Keratinocyte (primary cell): ENCODE measurements at regions not wholly inside any gene's neighbourhood (a gene's known extent, or its start where the extent isn't known, plus 50 kb on each side); places are given as distances from the start of the nearest gene placed in this dataset.

Source experiments
- DNase-seq: peaks from one replicate; pipeline ENCODE4 v3.0.0-alpha.2; 2011; ENCODE audit warnings: low read depth, missing footprints, low spot score
- FAIRE-seq: peaks from 2 replicates; lab custom pipeline; 2011; peaks lifted over from hg19 to GRCh38; lab: Jason Lieb, UNC
- H2AFZ ChIP-seq: 2 replicates; pipeline ENCODE4 v1.6.0; 2012; ENCODE audit warnings: low read length, control low read depth, inconsistent platforms; ENCODE audit not compliant: control insufficient read depth
- H3K27ac ChIP-seq: 2 replicates; pipeline ENCODE4 v1.5.1; 2011; ENCODE audit warnings: low read length; ENCODE audit not compliant: control insufficient read depth, insufficient read depth
- H3K27me3 ChIP-seq: 3 replicates; pipeline ENCODE4 v1.6.0; 2011; ENCODE audit warnings: low read length; ENCODE audit not compliant: control insufficient read depth, insufficient read depth; ENCODE audit errors: extremely low read depth
- H3K36me3 ChIP-seq, 2 experiments: 2 replicates in 1 of 2; 3 replicates in 1 of 2; pipeline ENCODE4 v1.5.1; 2011; ENCODE audit warnings: low read length in 2 of 2, mild to moderate bottlenecking in 1 of 2; ENCODE audit not compliant: control insufficient read depth in 2 of 2, insufficient read depth in 2 of 2; ENCODE audit errors: extremely low read depth in 1 of 2
- H3K4me1 ChIP-seq: 3 replicates; pipeline ENCODE4 v1.5.1; 2011; ENCODE audit warnings: low read length; ENCODE audit not compliant: control insufficient read depth, insufficient read depth; ENCODE audit errors: extremely low read depth
- H3K4me2 ChIP-seq: 3 replicates; pipeline ENCODE4 v1.6.0; 2011; ENCODE audit warnings: low read depth, low read length; ENCODE audit not compliant: control insufficient read depth, insufficient read depth; ENCODE audit errors: extremely low read depth
- H3K4me3 ChIP-seq, 3 experiments: fragments of 200-600 bp in 1 of 3; sonication (generic) in 1 of 3; 2 replicates in 2 of 3; 3 replicates in 1 of 3; pipeline ENCODE4 v1.5.1; 2011 to 2016; ENCODE audit warnings: low read length in 3 of 3, mild to moderate bottlenecking in 3 of 3, control low read depth in 2 of 3, inconsistent platforms in 1 of 3, low read depth in 1 of 3, mixed read lengths in 1 of 3, mixed run types in 1 of 3, moderate library complexity in 1 of 3; ENCODE audit not compliant: control insufficient read depth in 2 of 3, insufficient read depth in 2 of 3; ENCODE audit errors: extremely low read depth in 1 of 3
- H3K79me2 ChIP-seq: 2 replicates; pipeline ENCODE4 v1.6.0; 2012; ENCODE audit warnings: low read length; ENCODE audit not compliant: control insufficient read depth, insufficient read depth
- H3K9ac ChIP-seq: 3 replicates; pipeline ENCODE4 v1.6.0; 2011; ENCODE audit warnings: low read length; ENCODE audit not compliant: control insufficient read depth, insufficient read depth; ENCODE audit errors: extremely low read depth
- H3K9me1 ChIP-seq: 3 replicates; pipeline ENCODE4 v1.6.0; 2011; ENCODE audit warnings: low read length; ENCODE audit not compliant: control insufficient read depth, insufficient read depth; ENCODE audit errors: extremely low read depth
- H3K9me3 ChIP-seq: 2 replicates; pipeline ENCODE4 v1.5.1; 2012; ENCODE audit warnings: low read depth, low read length; ENCODE audit not compliant: control insufficient read depth
- H4K20me1 ChIP-seq: 3 replicates; pipeline ENCODE4 v1.6.0; 2011; ENCODE audit warnings: low read length; ENCODE audit not compliant: control insufficient read depth, insufficient read depth; ENCODE audit errors: extremely low read depth
- EZH2 ChIP-seq: IDR thresholded peaks from one replicate; pipeline ENCODE4 v1.6.1; 2012; ENCODE audit warnings: inconsistent platforms, mild to moderate bottlenecking, low read length, moderate library complexity
- dilution Hi-C: fragments of 300-500 bp; cut with MboI; formaldehyde crosslinking; loops from one replicate; pipeline ENCODE4 v1.7.0; 2020; ENCODE audit warnings: low sequenced_read_pairs; ENCODE audit not compliant: extremely low pct_ligation_motif_present
- TF ChIP-seq, protein P1 (sequence below), 3 experiments: IDR thresholded peaks in 1 of 3; conservative IDR thresholded peaks in 1 of 3; optimal IDR thresholded peaks in 1 of 3; 2 replicates in 2 of 3; 3 replicates in 1 of 3; pipeline versions ENCODE3 to v1.5.1; 2011; ENCODE audit warnings: low read length in 3 of 3, mild to moderate bottlenecking in 3 of 3, moderate library complexity in 2 of 3, control low read depth in 1 of 3, inconsistent platforms in 1 of 3; ENCODE audit not compliant: insufficient read depth in 2 of 3; ENCODE audit errors: extremely low read depth in 1 of 3

DNA sequence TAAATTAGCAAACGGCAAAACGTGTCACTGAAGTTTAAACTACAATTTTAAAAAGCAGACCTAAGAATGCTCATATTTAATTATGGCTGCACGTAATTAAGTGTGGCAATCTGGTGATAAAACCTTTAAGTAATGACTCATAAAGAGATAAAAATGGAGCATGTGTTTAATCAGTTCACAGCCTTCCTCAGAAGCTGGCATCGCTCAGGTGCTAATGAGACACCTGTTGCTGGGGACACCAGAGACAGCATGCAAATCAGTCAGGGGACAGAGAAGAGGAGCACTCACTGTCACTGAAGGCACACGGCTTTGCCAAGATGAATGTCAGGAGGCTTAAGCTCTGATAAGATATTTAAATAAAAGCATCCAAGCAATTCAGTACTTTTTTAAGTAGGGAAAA is 840.3 kb downstream of the GALC start:
- no peak overlapping the region for H3K4me3 ChIP-seq
- H3K79me2 ChIP-seq, result no peaks in the 10 kb centered on the region
- no peak overlapping the region for H3K9ac ChIP-seq
- H3K36me3 ChIP-seq, result no peaks in the 10 kb centered on the region
- DNase-seq (no peak), FAIRE-seq (no peak)
- no peak overlapping the region for H3K4me2 ChIP-seq
- H3K9me3 ChIP-seq, result no peaks in the 10 kb centered on the region
- no peaks in the 10 kb centered on the region for H3K9me1 ChIP-seq
- TF ChIP-seq, protein P1, sequence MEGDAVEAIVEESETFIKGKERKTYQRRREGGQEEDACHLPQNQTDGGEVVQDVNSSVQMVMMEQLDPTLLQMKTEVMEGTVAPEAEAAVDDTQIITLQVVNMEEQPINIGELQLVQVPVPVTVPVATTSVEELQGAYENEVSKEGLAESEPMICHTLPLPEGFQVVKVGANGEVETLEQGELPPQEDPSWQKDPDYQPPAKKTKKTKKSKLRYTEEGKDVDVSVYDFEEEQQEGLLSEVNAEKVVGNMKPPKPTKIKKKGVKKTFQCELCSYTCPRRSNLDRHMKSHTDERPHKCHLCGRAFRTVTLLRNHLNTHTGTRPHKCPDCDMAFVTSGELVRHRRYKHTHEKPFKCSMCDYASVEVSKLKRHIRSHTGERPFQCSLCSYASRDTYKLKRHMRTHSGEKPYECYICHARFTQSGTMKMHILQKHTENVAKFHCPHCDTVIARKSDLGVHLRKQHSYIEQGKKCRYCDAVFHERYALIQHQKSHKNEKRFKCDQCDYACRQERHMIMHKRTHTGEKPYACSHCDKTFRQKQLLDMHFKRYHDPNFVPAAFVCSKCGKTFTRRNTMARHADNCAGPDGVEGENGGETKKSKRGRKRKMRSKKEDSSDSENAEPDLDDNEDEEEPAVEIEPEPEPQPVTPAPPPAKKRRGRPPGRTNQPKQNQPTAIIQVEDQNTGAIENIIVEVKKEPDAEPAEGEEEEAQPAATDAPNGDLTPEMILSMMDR (optimal IDR thresholded peaks at IDR 0.05 in 1 of 3, IDR thresholded peaks at IDR 0.05 in 1 of 3, conservative IDR thresholded peaks at IDR 0.05 in 1 of 3; ENCODE audit: extremely low read depth in 1 of 3, insufficient read depth in 2 of 3, low read length in 3 of 3), result no peak
- no peak for TF ChIP-seq EZH2
- no peak overlapping the region for H3K27ac ChIP-seq
- H4K20me1 ChIP-seq, result no peaks in the 10 kb centered on the region
- H3K27me3 ChIP-seq, result no peaks in the 10 kb centered on the region
- dilution Hi-C loops, result no loop called here
- H3K4me1 ChIP-seq, result no peaks in the 10 kb centered on the region
- no peak overlapping the region for H2AFZ ChIP-seq

DNA sequence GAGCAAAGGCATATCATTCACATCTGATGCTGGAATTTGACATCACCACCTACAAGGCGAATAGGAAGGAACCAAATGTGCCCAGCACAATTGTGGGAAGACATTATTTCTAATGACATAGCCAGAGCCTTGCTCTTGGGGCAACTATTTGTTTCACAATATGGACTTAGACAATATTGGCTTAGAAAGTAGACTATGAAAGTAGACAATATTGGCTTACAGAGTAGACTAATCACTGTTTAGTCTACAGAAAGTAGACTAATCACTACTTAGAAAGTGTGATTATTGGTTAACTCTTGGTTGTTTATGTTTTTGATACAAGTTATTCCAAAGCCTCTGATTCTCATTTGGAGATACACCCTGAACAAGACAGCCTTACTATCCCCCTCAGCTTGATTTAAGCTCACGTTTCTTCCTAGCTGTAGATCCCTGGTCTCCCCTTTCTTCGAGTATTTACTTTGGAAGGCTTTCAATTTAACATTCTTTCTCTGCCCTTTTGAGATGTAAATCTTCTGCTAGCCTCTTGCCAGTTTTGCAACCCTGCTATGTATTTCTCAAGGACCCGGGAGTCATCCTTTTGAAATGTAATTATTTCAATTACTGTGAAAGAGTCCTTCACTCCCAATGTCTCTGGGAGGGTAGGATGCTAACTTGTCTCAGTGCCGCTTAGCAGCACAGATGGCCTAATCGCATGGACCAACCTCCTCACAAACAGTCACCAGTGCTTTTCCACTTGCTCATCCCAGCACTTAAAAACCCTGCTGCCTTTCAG is 843.2 kb downstream of the GALC start:
- H3K4me1 ChIP-seq, result no peaks in the 10 kb centered on the region
- dilution Hi-C loops, result no loop called here
- H3K79me2 ChIP-seq, result no peaks in the 10 kb centered on the region
- FAIRE-seq (no peak), DNase-seq (no peak)
- H3K36me3 ChIP-seq, result no peaks in the 10 kb centered on the region
- H3K4me3 ChIP-seq, result no peak overlapping the region
- no peaks in the 10 kb centered on the region for H3K27me3 ChIP-seq
- no peak overlapping the region for H3K27ac ChIP-seq
- TF ChIP-seq, protein P1 (optimal IDR thresholded peaks at IDR 0.05 in 1 of 3, IDR thresholded peaks at IDR 0.05 in 1 of 3, conservative IDR thresholded peaks at IDR 0.05 in 1 of 3; ENCODE audit: extremely low read depth in 1 of 3, insufficient read depth in 2 of 3, low read length in 3 of 3), result no peak
- H3K9ac ChIP-seq, result no peak overlapping the region
- H3K4me2 ChIP-seq, result no peak overlapping the region
- no peaks in the 10 kb centered on the region for H3K9me3 ChIP-seq
- H4K20me1 ChIP-seq, result no peaks in the 10 kb centered on the region
- no peaks in the 10 kb centered on the region for H3K9me1 ChIP-seq
- H2AFZ ChIP-seq, result no peak overlapping the region
